A673 (cell line): ENCODE measurements at regions not wholly inside any gene's neighbourhood (a gene's known extent, or its start where the extent isn't known, plus 50 kb on each side); places are given as distances from the start of the nearest gene placed in this dataset.

Experiments
- BruUV-seq: library from RNA; stranded (reverse); fragments of 400-500 nt; replicated peaks from 2 replicates; lab custom pipeline; 2021; lab: Mats Ljungman, UMichigan
- CTCF ChIA-PET: fragments of 300-600 bp; sonication (Branson Sonifier 250); formaldehyde crosslinking; loops from one replicate; lab custom pipeline; 2022; ENCODE audit warnings: antibody characterized with exemption; lab: Charles Lee
- POLR2A ChIA-PET: fragments of 300-600 bp; sonication (Branson Sonifier 250); formaldehyde crosslinking; loops from one replicate; lab custom pipeline; 2022; ENCODE audit warnings: antibody characterized with exemption; ENCODE audit not compliant: low non-redundant PET; lab: Charles Lee
- DNase-seq: peaks from one replicate; pipeline ENCODE4 v3.0.0-alpha.2; 2015; ENCODE audit warnings: low spot score
- H3K27ac ChIP-seq: fragments of 200-600 bp; sonication (generic); 2 replicates; pipeline ENCODE4 v1.5.1; 2016; ENCODE audit warnings: mixed run types, low read depth, mild to moderate bottlenecking, mixed read lengths, antibody characterized with exemption, low read length; ENCODE audit not compliant: poor library complexity, severe bottlenecking
- H3K27me3 ChIP-seq: fragments of 200-600 bp; sonication (generic); replicated peaks from 2 replicates; pipeline ENCODE4 v1.6.1; 2017; ENCODE audit warnings: mixed run types, low read depth, mild to moderate bottlenecking, mixed read lengths, antibody characterized with exemption, low read length; ENCODE audit not compliant: insufficient read depth, poor library complexity
- H3K36me3 ChIP-seq: fragments of 200-600 bp; sonication (generic); 2 replicates; pipeline ENCODE4 v1.6.1; 2016; ENCODE audit warnings: mixed run types, mild to moderate bottlenecking, mixed read lengths, antibody characterized with exemption, low read length; ENCODE audit not compliant: insufficient read depth, poor library complexity, severe bottlenecking
- H3K4me1 ChIP-seq: fragments of 200-600 bp; sonication (generic); 2 replicates; pipeline ENCODE4 v1.6.1; 2017; ENCODE audit warnings: mixed run types, mild to moderate bottlenecking, mixed read lengths, antibody characterized with exemption, low read length; ENCODE audit not compliant: insufficient read depth, poor library complexity, severe bottlenecking
- H3K4me3 ChIP-seq: fragments of 200-600 bp; sonication (generic); 2 replicates; pipeline ENCODE4 v1.5.1; 2016; ENCODE audit warnings: low read depth, mixed run types, mild to moderate bottlenecking, mixed read lengths, low read length; ENCODE audit not compliant: poor library complexity, severe bottlenecking
- H3K9me3 ChIP-seq: fragments of 200-600 bp; sonication (generic); 2 replicates; pipeline ENCODE4 v1.6.1; 2016; ENCODE audit warnings: mixed run types, low read depth, mild to moderate bottlenecking, mixed read lengths, antibody characterized with exemption, low read length; ENCODE audit not compliant: poor library complexity, severe bottlenecking
- CTCF ChIP-seq: fragments of 300-800, 200-600 bp; sonication (generic); conservative IDR thresholded peaks from 2 replicates; pipeline ENCODE4 v1.5.1; 2017; ENCODE audit warnings: low read depth, mild to moderate bottlenecking, antibody characterized with exemption, low read length, moderate library complexity, mixed read lengths
- EZH2 ChIP-seq: fragments of 200-600 bp; sonication (generic); IDR thresholded peaks from 2 replicates; pipeline ENCODE4 v1.6.1; 2017; ENCODE audit warnings: borderline replicate concordance, low read depth, mild to moderate bottlenecking, mixed read lengths, antibody characterized with exemption, low read length; ENCODE audit not compliant: poor library complexity, severe bottlenecking
- intact Hi-C: fragments of 100-400 bp; cut with micrococcal nuclease; formaldehyde crosslinking; loops from one replicate; pipeline ENCODE4 v1.10.0; 2022; ENCODE audit not compliant: unreplicated experiment

GRCh38 chr10:83166344-83166743, 973.0 kb upstream of the GHITM start:
- Histone ChIP-seq H3K27ac (no peak overlapping the region), H3K36me3 (no peaks in the 10 kb centered on the region), H3K27me3 (no peaks in the 10 kb centered on the region), H3K9me3 (peaks cover 5% of the 10 kb centered on the region), H3K4me3 (no peak overlapping the region), H3K4me1 (no peaks in the 10 kb centered on the region)
- intact Hi-C loops = no loop called here
- CTCF ChIA-PET = no interaction called here
- no TSS peak for BruUV-seq
- DNase-seq = peak; percentile 2
- TF ChIP-seq CTCF = no peak
- no peak for TF ChIP-seq EZH2
- POLR2A ChIA-PET = no interaction called here

- TF ChIP-seq EZH2 (no peak), CTCF (no peak)
- DNase-seq = no peak
- no peak overlapping the region for H3K4me3 ChIP-seq
- no peaks in the 10 kb centered on the region for H3K27me3 ChIP-seq
- H3K4me1 ChIP-seq = no peaks in the 10 kb centered on the region
- intact Hi-C loops = no loop called here
- H3K27ac ChIP-seq = no peak overlapping the region
- peaks cover 5% of the 10 kb centered on the region for H3K9me3 ChIP-seq
- BruUV-seq = no TSS peak
- ChIA-PET POLR2A (no interaction called here), CTCF (no interaction called here)
- H3K36me3 ChIP-seq = no peaks in the 10 kb centered on the region
Measured at GRCh38 chr10:83167081-83167480, 972.2 kb upstream of the GHITM start.

GRCh38 chr10:83176901-83177300, 962.4 kb upstream of the GHITM start:
- DNase-seq = no peak
- Histone ChIP-seq H3K36me3 (no peaks in the 10 kb centered on the region), H3K4me1 (no peaks in the 10 kb centered on the region), H3K9me3 (peaks cover 4% of the 10 kb centered on the region), H3K4me3 (no peak overlapping the region), H3K27ac (no peak overlapping the region), H3K27me3 (no peaks in the 10 kb centered on the region)
- ChIA-PET POLR2A (no interaction called here), CTCF (no interaction called here)
- TF ChIP-seq CTCF = no peak
- TF ChIP-seq EZH2 = no peak
- BruUV-seq = no TSS peak
- intact Hi-C loops = no loop called here
